Right lobe of liver (tissue), 4 donors: ENCODE measurements at regions not wholly inside any gene's neighbourhood (a gene's known extent, or its start where the extent isn't known, plus 50 kb on each side); places are given as distances from the start of the nearest gene placed in this dataset.

Experiments
- CTCF ChIP-seq, 4 donors: fragments of 200-600 bp in 3 of 4; fragments of 450-650 bp in 1 of 4; IDR thresholded peaks; one replicate each; pipeline versions ENCODE4 v1.5.1 to v1.8.0; 2016 to 2022; ENCODE audit warnings: antibody characterized with exemption in 4 of 4, mild to moderate bottlenecking in 2 of 4
- POLR2A ChIP-seq: fragments of 450-650 bp; IDR thresholded peaks from one replicate; pipeline ENCODE4 v1.6.1; 2017; ENCODE audit warnings: antibody characterized with exemption, mild to moderate bottlenecking
- donor health status: DM: no; HTN: no; CAD: no.
- donor health status: DM: no; HTN: no; CAD: no.
- donor health status: DM: no; HTN: yes; CAD: no.

- no peak for TF ChIP-seq CTCF (IDR thresholded peaks at IDR 0.05)
- TF ChIP-seq POLR2A: no peak
Observed at GRCh38 chr1:14334336-14335176, 263.9 kb upstream of the KAZN start.
